Tibial artery (tissue), 4 donors: ENCODE measurements at regions not wholly inside any gene's neighbourhood (a gene's known extent, or its start where the extent isn't known, plus 50 kb on each side); places are given as distances from the start of the nearest gene placed in this dataset.

ENCODE experiments used
- DNase-seq, 2 donors: peaks; one replicate each; pipeline ENCODE4 v3.0.0-alpha.2; 2019
- H3K27ac ChIP-seq, 2 donors: fragments of 200-600 bp; sonication (generic) in 1 of 2; 1 replicate in 1 of 2; 2 replicates in 1 of 2; pipeline ENCODE4 v1.5.1; 2018 to 2019; ENCODE audit warnings: mild to moderate bottlenecking in 1 of 2
- H3K27me3 ChIP-seq, 2 donors: fragments of 200-600 bp; sonication (generic) in 1 of 2; one replicate each; pipeline versions ENCODE4 v1.5.1 to v1.6.0; 2016 to 2019
- H3K36me3 ChIP-seq, 3 donors: fragments of 200-600 bp; sonication (generic) in 2 of 3; one replicate each; pipeline ENCODE4 v1.5.1; 2016 to 2019; ENCODE audit warnings: mild to moderate bottlenecking in 2 of 3
- H3K4me1 ChIP-seq, 4 donors: fragments of 200-600 bp; sonication (generic) in 2 of 4; 1 replicate in 3 of 4; 2 replicates in 1 of 4; pipeline ENCODE4 v1.5.1; 2016 to 2019
- H3K4me3 ChIP-seq, 2 donors: fragments of 200-600 bp; sonication (generic) in 1 of 2; 1 replicate in 1 of 2; 2 replicates in 1 of 2; pipeline ENCODE4 v1.5.1; 2018 to 2019; ENCODE audit warnings: mild to moderate bottlenecking in 2 of 2
- H3K9me3 ChIP-seq, 3 donors: fragments of 200-600 bp; sonication (generic) in 1 of 3; one replicate each; pipeline ENCODE4 v1.5.1; 2016 to 2019
- CTCF ChIP-seq, 2 experiments: fragments of 200-600 bp in 1 of 2; fragments of 450-650 bp in 1 of 2; IDR thresholded peaks; one replicate each; pipeline ENCODE4 v1.5.1; 2017 to 2019; ENCODE audit warnings: antibody characterized with exemption in 2 of 2, mild to moderate bottlenecking in 1 of 2, moderate library complexity in 1 of 2
- intact Hi-C: fragments of 100-400 bp; cut with DNase I; formaldehyde crosslinking; loops from one replicate; pipeline ENCODE4 v1.15.0; 2023; ENCODE audit warnings: low total_unique reads

DNA sequence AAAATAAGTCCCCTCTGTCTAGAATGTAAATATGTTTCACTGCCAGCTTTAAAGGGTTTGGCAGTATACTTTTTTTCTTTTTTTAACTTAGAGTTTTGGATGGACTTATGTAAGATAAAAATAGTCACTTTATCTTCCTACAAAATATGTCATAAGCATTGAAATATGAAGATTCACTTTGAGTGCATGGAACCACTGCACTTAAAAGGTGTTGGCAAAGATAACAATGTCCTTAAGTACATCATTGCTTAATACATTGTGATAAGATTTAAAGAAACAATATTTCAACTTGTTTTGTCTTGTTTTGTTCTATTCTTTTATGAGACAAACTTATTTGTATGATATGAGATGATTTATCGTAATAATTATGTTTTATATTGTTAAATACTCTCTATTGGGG, 66.3 kb upstream of the NAALADL2 start:
- TF ChIP-seq CTCF (IDR thresholded peaks at IDR 0.05): no peak
- H3K4me3 ChIP-seq: no peak overlapping the region
- intact Hi-C loops: no loop called here

More for the DNA sequence above, 66.3 kb upstream of the NAALADL2 start:
- peaks cover 0 to 18% (median 0%) of the 10 kb centered on the region in 4 donors for H3K4me1 ChIP-seq
- no peak for DNase-seq
- H3K27me3 ChIP-seq: no peaks in the 10 kb centered on the region
- no peaks in the 10 kb centered on the region for H3K9me3 ChIP-seq
- no peaks in the 10 kb centered on the region for H3K36me3 ChIP-seq
- H3K27ac ChIP-seq: no peak overlapping the region
